HEK293 (cell line): ENCODE measurements at regions not wholly inside any gene's neighbourhood (a gene's known extent, or its start where the extent isn't known, plus 50 kb on each side); places are given as distances from the start of the nearest gene placed in this dataset.

Experiments
- CTCF ChIA-PET: fragments of 350-600 bp; formaldehyde crosslinking; extraction: SDS; loops from one replicate; lab custom pipeline; 2021; ENCODE audit warnings: antibody characterized with exemption; lab: Yijun Ruan, JAX
- POLR2A ChIA-PET: fragments of 300-600 bp; formaldehyde crosslinking; extraction: SDS; loops from one replicate; lab custom pipeline; 2020; ENCODE audit warnings: antibody characterized with exemption, inconsistent platforms; lab: Yijun Ruan, JAX
- H3K27ac ChIP-seq: fragments of 200-500 bp; sonication (Bioruptor generic); 2 replicates; pipeline ENCODE4 v1.5.1; 2014; ENCODE audit warnings: low read depth, low read length, control low read depth, inconsistent platforms; ENCODE audit errors: extremely low read depth
- H3K36me3 ChIP-seq, 2 experiments: fragments of 200-500 bp in 1 of 2; sonication (Bioruptor generic) in 1 of 2; 1 replicate in 1 of 2; 2 replicates in 1 of 2; pipeline ENCODE4 v1.5.1; 2014 to 2017; ENCODE audit warnings: inconsistent platforms in 2 of 2, low read length in 2 of 2; ENCODE audit not compliant: control insufficient read depth in 2 of 2, insufficient read depth in 1 of 2
- H3K4me1 ChIP-seq: fragments of 200-500 bp; sonication (Bioruptor generic); 2 replicates; pipeline ENCODE4 v1.5.1; 2014; ENCODE audit warnings: mild to moderate bottlenecking, low read length, inconsistent platforms; ENCODE audit not compliant: control insufficient read depth, insufficient read depth
- H3K4me3 ChIP-seq: 2 replicates; pipeline ENCODE4 v1.5.1; 2011; ENCODE audit warnings: low read depth, mild to moderate bottlenecking, control low read depth, low read length, moderate library complexity
- H3K9me3 ChIP-seq: fragments of 200-500 bp; sonication (Bioruptor generic); 2 replicates; pipeline ENCODE4 v1.5.1; 2014; ENCODE audit warnings: low read depth, low read length, inconsistent platforms; ENCODE audit not compliant: control insufficient read depth, insufficient read depth
- BCL11B ChIP-seq: fragments of 450-650 bp; formaldehyde crosslinking; IDR thresholded peaks from 2 replicates; pipeline ENCODE4 v1.5.1; 2016; ENCODE audit warnings: low read depth, missing biosample characterization, missing genetic modification characterization
- GFI1B ChIP-seq: fragments of 450-650 bp; formaldehyde crosslinking; IDR thresholded peaks from 2 replicates; pipeline ENCODE4 v1.5.1; 2016; ENCODE audit warnings: missing biosample characterization, missing genetic modification characterization
- SCRT2 ChIP-seq: fragments of 450-650 bp; formaldehyde crosslinking; IDR thresholded peaks from 2 replicates; pipeline ENCODE4 v1.5.1; 2016; ENCODE audit warnings: missing biosample characterization, missing genetic modification characterization
- SETDB1 ChIP-seq: IDR thresholded peaks from one replicate; pipeline ENCODE4 v1.6.1; 2017; ENCODE audit warnings: mild to moderate bottlenecking, low read length, moderate library complexity, mixed read lengths; ENCODE audit not compliant: insufficient read length
- ZBTB20 ChIP-seq: fragments of 450-650 bp; formaldehyde crosslinking; IDR thresholded peaks from 2 replicates; pipeline ENCODE4 v1.5.1; 2016; ENCODE audit warnings: missing biosample characterization, missing genetic modification characterization
- ZFP3 ChIP-seq: fragments of 450-650 bp; formaldehyde crosslinking; IDR thresholded peaks from 2 replicates; pipeline ENCODE4 v1.5.1; 2016; ENCODE audit warnings: low read depth, missing biosample characterization, missing genetic modification characterization
- ZNF140 ChIP-seq: fragments of 450-650 bp; formaldehyde crosslinking; IDR thresholded peaks from 2 replicates; pipeline ENCODE4 v1.5.1; 2016; ENCODE audit warnings: missing biosample characterization, missing genetic modification characterization
- ZNF37A ChIP-seq: fragments of 450-650 bp; IDR thresholded peaks from 2 replicates; pipeline ENCODE4 v1.5.1; 2018; ENCODE audit warnings: missing biosample characterization, missing genetic modification characterization
- ZNF629 ChIP-seq: fragments of 450-650 bp; formaldehyde crosslinking; IDR thresholded peaks from 2 replicates; pipeline ENCODE4 v1.5.1; 2017; ENCODE audit warnings: missing biosample characterization, missing genetic modification characterization
- ZNF777 ChIP-seq: fragments of 450-650 bp; formaldehyde crosslinking; IDR thresholded peaks from 2 replicates; pipeline ENCODE4 v1.5.1; 2017; ENCODE audit warnings: missing biosample characterization, missing genetic modification characterization, borderline replicate concordance
- ZSCAN16 ChIP-seq: fragments of 450-650 bp; formaldehyde crosslinking; IDR thresholded peaks from 2 replicates; pipeline ENCODE4 v1.5.1; 2016; ENCODE audit warnings: missing biosample characterization, missing genetic modification characterization
- TF ChIP-seq, protein P1 (sequence below): sonication (generic); formaldehyde crosslinking; IDR thresholded peaks from 2 replicates; pipeline ENCODE4 v1.8.1; 2022; ENCODE audit warnings: mild to moderate bottlenecking, moderate library complexity, missing genetic modification reagents
- TF ChIP-seq, protein P2 (sequence below): fragments of 450-650 bp; formaldehyde crosslinking; conservative IDR thresholded peaks from 2 replicates; pipeline ENCODE4 v1.5.1; 2016; ENCODE audit warnings: low read depth, missing biosample characterization, missing genetic modification characterization
- TF ChIP-seq, protein P3 (sequence below): fragments of 450-650 bp; formaldehyde crosslinking; IDR thresholded peaks from 2 replicates; pipeline ENCODE4 v1.5.1; 2017; ENCODE audit warnings: missing biosample characterization, missing genetic modification characterization
- TF ChIP-seq, protein P4 (sequence below): fragments of 450-650 bp; formaldehyde crosslinking; IDR thresholded peaks from 2 replicates; pipeline ENCODE4 v1.5.0; 2017; ENCODE audit warnings: missing biosample characterization, missing genetic modification characterization, borderline replicate concordance

DNA sequence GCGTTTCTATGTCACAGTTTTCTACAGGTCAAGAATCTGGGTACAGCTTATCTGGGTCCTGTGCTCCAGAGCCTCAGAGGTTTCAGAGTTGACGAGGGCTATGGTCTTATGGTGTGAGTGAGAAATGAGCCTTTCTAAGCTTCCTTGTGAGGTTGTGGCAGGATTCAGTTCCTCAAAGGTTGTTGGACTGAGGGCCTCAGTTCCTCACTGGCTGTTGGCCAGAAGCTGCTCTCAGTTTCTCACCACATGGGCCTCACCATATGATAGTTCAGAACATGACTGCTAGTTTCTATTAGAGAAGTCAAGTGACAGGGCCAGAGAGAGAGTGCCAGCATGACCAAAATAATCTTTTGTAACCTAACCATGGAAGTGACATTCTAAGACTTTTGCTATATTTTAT, 96.1 kb downstream of the NUS1 start (continued):
- TF ChIP-seq ZSCAN16 (tag by site-specific recombination): no peak
- no peak for TF ChIP-seq ZNF37A (tag by site-specific recombination)
- TF ChIP-seq ZFP3 (tag by site-specific recombination): no peak
- TF ChIP-seq, protein P1, sequence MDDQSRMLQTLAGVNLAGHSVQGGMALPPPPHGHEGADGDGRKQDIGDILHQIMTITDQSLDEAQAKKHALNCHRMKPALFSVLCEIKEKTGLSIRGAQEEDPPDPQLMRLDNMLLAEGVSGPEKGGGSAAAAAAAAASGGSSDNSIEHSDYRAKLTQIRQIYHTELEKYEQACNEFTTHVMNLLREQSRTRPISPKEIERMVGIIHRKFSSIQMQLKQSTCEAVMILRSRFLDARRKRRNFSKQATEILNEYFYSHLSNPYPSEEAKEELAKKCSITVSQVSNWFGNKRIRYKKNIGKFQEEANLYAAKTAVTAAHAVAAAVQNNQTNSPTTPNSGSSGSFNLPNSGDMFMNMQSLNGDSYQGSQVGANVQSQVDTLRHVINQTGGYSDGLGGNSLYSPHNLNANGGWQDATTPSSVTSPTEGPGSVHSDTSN (CRISPR knock-in tag): no peak
- no peak for TF ChIP-seq ZNF140
- no peak for TF ChIP-seq GFI1B (tag by site-specific recombination)
- TF ChIP-seq ZBTB20 (tag by site-specific recombination): no peak
- TF ChIP-seq, all 188 proteins: peak for 0

DNA sequence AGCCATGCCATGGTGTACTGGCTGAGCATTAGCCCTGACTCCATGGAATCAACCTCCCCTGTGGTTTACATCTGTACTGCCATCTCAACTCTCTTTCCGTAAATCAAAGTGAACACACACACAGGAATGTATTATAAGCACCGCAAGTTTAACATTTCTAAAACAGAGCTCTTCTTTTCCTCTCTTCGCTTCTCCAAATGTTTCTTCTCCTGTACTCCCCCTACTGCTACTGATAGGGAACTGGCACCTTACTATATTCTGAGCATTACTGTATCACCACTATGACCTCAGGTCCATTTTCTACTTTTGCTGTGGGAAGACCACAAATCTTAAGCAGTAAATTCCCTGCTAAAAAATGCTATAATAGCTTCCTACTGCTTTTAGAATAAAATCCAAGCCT, 101.2 kb downstream of the NUS1 start:
- TF ChIP-seq BCL11B (tag by site-specific recombination): no peak
- TF ChIP-seq SCRT2 (tag by site-specific recombination): no peak
- TF ChIP-seq, protein P2, sequence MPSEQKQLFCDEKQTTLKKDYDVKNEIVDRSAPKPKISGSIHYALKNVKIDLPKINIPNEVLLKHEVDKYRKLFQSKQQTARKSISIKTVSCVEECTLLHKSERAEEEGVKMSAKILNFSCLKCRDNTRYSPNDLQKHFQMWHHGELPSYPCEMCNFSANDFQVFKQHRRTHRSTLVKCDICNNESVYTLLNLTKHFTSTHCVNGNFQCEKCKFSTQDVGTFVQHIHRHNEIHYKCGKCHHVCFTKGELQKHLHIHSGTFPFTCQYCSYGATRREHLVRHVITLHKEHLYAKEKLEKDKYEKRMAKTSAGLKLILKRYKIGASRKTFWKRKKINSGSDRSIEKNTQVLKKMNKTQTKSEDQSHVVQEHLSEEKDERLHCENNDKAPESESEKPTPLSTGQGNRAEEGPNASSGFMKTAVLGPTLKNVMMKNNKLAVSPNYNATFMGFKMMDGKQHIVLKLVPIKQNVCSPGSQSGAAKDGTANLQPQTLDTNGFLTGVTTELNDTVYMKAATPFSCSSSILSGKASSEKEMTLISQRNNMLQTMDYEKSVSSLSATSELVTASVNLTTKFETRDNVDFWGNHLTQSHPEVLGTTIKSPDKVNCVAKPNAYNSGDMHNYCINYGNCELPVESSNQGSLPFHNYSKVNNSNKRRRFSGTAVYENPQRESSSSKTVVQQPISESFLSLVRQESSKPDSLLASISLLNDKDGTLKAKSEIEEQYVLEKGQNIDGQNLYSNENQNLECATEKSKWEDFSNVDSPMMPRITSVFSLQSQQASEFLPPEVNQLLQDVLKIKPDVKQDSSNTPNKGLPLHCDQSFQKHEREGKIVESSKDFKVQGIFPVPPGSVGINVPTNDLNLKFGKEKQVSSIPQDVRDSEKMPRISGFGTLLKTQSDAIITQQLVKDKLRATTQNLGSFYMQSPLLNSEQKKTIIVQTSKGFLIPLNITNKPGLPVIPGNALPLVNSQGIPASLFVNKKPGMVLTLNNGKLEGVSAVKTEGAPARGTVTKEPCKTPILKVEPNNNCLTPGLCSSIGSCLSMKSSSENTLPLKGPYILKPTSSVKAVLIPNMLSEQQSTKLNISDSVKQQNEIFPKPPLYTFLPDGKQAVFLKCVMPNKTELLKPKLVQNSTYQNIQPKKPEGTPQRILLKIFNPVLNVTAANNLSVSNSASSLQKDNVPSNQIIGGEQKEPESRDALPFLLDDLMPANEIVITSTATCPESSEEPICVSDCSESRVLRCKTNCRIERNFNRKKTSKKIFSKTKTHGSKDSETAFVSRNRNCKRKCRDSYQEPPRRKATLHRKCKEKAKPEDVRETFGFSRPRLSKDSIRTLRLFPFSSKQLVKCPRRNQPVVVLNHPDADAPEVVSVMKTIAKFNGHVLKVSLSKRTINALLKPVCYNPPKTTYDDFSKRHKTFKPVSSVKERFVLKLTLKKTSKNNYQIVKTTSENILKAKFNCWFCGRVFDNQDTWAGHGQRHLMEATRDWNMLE (tag by site-specific recombination): no peak
- TF ChIP-seq ZNF777 (tag by site-specific recombination): no peak
- TF ChIP-seq, protein P3, sequence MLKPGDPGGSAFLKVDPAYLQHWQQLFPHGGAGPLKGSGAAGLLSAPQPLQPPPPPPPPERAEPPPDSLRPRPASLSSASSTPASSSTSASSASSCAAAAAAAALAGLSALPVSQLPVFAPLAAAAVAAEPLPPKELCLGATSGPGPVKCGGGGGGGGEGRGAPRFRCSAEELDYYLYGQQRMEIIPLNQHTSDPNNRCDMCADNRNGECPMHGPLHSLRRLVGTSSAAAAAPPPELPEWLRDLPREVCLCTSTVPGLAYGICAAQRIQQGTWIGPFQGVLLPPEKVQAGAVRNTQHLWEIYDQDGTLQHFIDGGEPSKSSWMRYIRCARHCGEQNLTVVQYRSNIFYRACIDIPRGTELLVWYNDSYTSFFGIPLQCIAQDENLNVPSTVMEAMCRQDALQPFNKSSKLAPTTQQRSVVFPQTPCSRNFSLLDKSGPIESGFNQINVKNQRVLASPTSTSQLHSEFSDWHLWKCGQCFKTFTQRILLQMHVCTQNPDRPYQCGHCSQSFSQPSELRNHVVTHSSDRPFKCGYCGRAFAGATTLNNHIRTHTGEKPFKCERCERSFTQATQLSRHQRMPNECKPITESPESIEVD (tag by site-specific recombination): no peak
- TF ChIP-seq SETDB1: no peak
- no peak for TF ChIP-seq ZNF629 (tag by site-specific recombination)
- TF ChIP-seq, protein P4, sequence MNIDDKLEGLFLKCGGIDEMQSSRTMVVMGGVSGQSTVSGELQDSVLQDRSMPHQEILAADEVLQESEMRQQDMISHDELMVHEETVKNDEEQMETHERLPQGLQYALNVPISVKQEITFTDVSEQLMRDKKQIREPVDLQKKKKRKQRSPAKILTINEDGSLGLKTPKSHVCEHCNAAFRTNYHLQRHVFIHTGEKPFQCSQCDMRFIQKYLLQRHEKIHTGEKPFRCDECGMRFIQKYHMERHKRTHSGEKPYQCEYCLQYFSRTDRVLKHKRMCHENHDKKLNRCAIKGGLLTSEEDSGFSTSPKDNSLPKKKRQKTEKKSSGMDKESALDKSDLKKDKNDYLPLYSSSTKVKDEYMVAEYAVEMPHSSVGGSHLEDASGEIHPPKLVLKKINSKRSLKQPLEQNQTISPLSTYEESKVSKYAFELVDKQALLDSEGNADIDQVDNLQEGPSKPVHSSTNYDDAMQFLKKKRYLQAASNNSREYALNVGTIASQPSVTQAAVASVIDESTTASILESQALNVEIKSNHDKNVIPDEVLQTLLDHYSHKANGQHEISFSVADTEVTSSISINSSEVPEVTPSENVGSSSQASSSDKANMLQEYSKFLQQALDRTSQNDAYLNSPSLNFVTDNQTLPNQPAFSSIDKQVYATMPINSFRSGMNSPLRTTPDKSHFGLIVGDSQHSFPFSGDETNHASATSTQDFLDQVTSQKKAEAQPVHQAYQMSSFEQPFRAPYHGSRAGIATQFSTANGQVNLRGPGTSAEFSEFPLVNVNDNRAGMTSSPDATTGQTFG (tag by site-specific recombination): no peak
- ChIA-PET POLR2A (no interaction called here), CTCF (interaction anchor here (0.6 to 1.7 kb wide), 17 partner anchors 10 to 1514 kb away, joined by 3 to 8 read pairs (median 4); no protein-coding TSS in a partner anchor)
- Histone ChIP-seq H3K27ac (no peak overlapping the region), H3K9me3 (no peaks in the 10 kb centered on the region), H3K36me3 (no peaks in the 10 kb centered on the region), H3K4me1 (no peaks in the 10 kb centered on the region), H3K4me3 (no peak overlapping the region)
